GM12878 (cell line): ENCODE measurements at regions not wholly inside any gene's neighbourhood (a gene's known extent, or its start where the extent isn't known, plus 50 kb on each side); places are given as distances from the start of the nearest gene placed in this dataset.

Source experiments
- CBX3 ChIP-seq: fragments of 200-600 bp; sonication (generic); IDR thresholded peaks from 2 replicates; pipeline ENCODE4 v1.6.1; 2016; ENCODE audit warnings: low read depth, borderline replicate concordance
- CEBPB ChIP-seq, 2 experiments: fragments of 150-350 bp in 1 of 2; IDR thresholded peaks; 2 replicates each; pipeline ENCODE4 v1.6.1; 2012 to 2014; ENCODE audit warnings: low read depth in 2 of 2, low read length in 2 of 2, borderline replicate concordance in 1 of 2, inconsistent platforms in 1 of 2
- CREB1 ChIP-seq: IDR thresholded peaks from 2 replicates; pipeline ENCODE4 v1.6.1; 2012; ENCODE audit warnings: low read depth, mild to moderate bottlenecking, inconsistent platforms
- EZH2 ChIP-seq: IDR thresholded peaks from 2 replicates; pipeline ENCODE4 v1.6.1; 2012; ENCODE audit warnings: low read depth, mild to moderate bottlenecking, control low read depth, inconsistent platforms, low read length, borderline replicate concordance; ENCODE audit not compliant: control insufficient read depth
- GABPA ChIP-seq: IDR thresholded peaks from 2 replicates; pipeline ENCODE4 v1.6.1; 2014; ENCODE audit warnings: antibody characterized with exemption, low read depth, mild to moderate bottlenecking, inconsistent platforms
- HDAC6 ChIP-seq: fragments of 200-600 bp; sonication (generic); IDR thresholded peaks from one replicate; pipeline ENCODE4 v1.8.0; 2017; ENCODE audit warnings: antibody characterized with exemption; ENCODE audit not compliant: unreplicated experiment
- MYC ChIP-seq: IDR thresholded peaks from 2 replicates; pipeline ENCODE4 v1.6.1; 2011; ENCODE audit warnings: mild to moderate bottlenecking, low read length, moderate library complexity, inconsistent platforms; ENCODE audit not compliant: insufficient read depth, insufficient replicate concordance, insufficient read length, severe bottlenecking
- PML ChIP-seq: IDR thresholded peaks from 2 replicates; pipeline ENCODE4 v1.6.1; 2012; ENCODE audit warnings: low read length, inconsistent platforms
- SIN3A ChIP-seq: IDR thresholded peaks from 2 replicates; pipeline ENCODE4 v1.6.1; 2012; ENCODE audit warnings: low read depth, low read length, improper control_type of control experiment
- TCF7 ChIP-seq: IDR thresholded peaks from 2 replicates; pipeline ENCODE4 v1.6.1; 2014; ENCODE audit warnings: antibody characterized with exemption, borderline replicate concordance
- ZNF384 ChIP-seq: IDR thresholded peaks from 2 replicates; pipeline ENCODE4 v1.6.1; 2012; ENCODE audit warnings: low read depth, mild to moderate bottlenecking, low read length, improper control_type of control experiment, borderline replicate concordance
- ZNF592 ChIP-seq: fragments of 450-650 bp; IDR thresholded peaks from 2 replicates; pipeline ENCODE4 v1.6.1; 2017; ENCODE audit warnings: mild to moderate bottlenecking, moderate library complexity
- TF ChIP-seq, protein P1 (sequence below), 3 experiments: IDR thresholded peaks in 2 of 3; conservative IDR thresholded peaks in 1 of 3; 2 replicates each; pipeline ENCODE4 v1.5.1; 2011; ENCODE audit warnings: low read depth in 3 of 3, low read length in 3 of 3, mild to moderate bottlenecking in 3 of 3, control low read depth in 2 of 3, moderate library complexity in 2 of 3, inconsistent platforms in 1 of 3, mixed read lengths in 1 of 3; ENCODE audit not compliant: control insufficient read depth in 2 of 3, insufficient read depth in 1 of 3; ENCODE audit errors: extremely low read depth in 1 of 3
- TF ChIP-seq, protein P2 (sequence below): fragments of 450-650 bp; IDR thresholded peaks from 2 replicates; pipeline ENCODE4 v1.6.1; 2016; ENCODE audit warnings: mild to moderate bottlenecking

DNA sequence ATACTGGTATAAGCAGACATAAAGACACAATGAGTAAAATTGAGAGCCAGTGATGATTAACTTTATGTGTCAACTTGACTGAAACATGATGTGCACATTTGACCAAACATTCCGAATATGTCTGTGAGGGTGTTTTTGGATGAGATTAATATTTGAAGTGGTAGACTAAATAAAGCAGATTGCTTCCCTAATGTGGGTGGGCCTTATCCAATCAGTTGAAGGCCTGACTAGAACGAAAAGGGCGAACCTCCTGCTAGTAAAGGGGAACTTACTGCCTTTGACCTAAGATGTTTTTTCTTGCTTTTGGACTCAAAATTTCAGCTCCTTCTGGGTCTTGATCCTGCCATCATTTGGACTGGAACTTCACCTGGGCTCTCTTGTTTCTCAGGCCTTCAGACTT is 1387.7 kb upstream of the CDH6 start:
- TF ChIP-seq CBX3 (no peak), PML (no peak), EZH2 (no peak), SIN3A (no peak), ZNF592 (no peak), CREB1 (no peak), ZNF384 (no peak), MYC (no peak), CEBPB (IDR thresholded peaks at IDR 0.05; ENCODE audit: borderline replicate concordance in 1 of 2, low read depth in 2 of 2, low read length in 2 of 2) (no peak), HDAC6 (no peak), TCF7 (no peak), GABPA (no peak)
- TF ChIP-seq, protein P1, sequence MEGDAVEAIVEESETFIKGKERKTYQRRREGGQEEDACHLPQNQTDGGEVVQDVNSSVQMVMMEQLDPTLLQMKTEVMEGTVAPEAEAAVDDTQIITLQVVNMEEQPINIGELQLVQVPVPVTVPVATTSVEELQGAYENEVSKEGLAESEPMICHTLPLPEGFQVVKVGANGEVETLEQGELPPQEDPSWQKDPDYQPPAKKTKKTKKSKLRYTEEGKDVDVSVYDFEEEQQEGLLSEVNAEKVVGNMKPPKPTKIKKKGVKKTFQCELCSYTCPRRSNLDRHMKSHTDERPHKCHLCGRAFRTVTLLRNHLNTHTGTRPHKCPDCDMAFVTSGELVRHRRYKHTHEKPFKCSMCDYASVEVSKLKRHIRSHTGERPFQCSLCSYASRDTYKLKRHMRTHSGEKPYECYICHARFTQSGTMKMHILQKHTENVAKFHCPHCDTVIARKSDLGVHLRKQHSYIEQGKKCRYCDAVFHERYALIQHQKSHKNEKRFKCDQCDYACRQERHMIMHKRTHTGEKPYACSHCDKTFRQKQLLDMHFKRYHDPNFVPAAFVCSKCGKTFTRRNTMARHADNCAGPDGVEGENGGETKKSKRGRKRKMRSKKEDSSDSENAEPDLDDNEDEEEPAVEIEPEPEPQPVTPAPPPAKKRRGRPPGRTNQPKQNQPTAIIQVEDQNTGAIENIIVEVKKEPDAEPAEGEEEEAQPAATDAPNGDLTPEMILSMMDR (IDR thresholded peaks at IDR 0.05 in 2 of 3, conservative IDR thresholded peaks at IDR 0.05 in 1 of 3; ENCODE audit: control insufficient read depth in 2 of 3, extremely low read depth in 1 of 3, insufficient read depth in 1 of 3, low read depth in 3 of 3, low read length in 3 of 3), result no peak
- TF ChIP-seq, protein P2, sequence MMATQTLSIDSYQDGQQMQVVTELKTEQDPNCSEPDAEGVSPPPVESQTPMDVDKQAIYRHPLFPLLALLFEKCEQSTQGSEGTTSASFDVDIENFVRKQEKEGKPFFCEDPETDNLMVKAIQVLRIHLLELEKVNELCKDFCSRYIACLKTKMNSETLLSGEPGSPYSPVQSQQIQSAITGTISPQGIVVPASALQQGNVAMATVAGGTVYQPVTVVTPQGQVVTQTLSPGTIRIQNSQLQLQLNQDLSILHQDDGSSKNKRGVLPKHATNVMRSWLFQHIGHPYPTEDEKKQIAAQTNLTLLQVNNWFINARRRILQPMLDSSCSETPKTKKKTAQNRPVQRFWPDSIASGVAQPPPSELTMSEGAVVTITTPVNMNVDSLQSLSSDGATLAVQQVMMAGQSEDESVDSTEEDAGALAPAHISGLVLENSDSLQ, result no peak
